Astrocyte of the cerebellum (primary cell): ENCODE measurements at regions not wholly inside any gene's neighbourhood (a gene's known extent, or its start where the extent isn't known, plus 50 kb on each side); places are given as distances from the start of the nearest gene placed in this dataset.

Source experiments
- DNase-seq: peaks from one replicate; pipeline ENCODE4 v3.0.0-alpha.2; 2011; ENCODE audit warnings: low read depth
- H3K4me3 ChIP-seq: 2 replicates; pipeline ENCODE4 v1.5.1; 2011; ENCODE audit warnings: mild to moderate bottlenecking, low read depth, low read length, moderate library complexity
- CTCF ChIP-seq: IDR thresholded peaks from 2 replicates; pipeline ENCODE4 v1.5.1; 2012; ENCODE audit warnings: low read length, low read depth, moderate library complexity, mild to moderate bottlenecking; ENCODE audit errors: missing control alignments
- in situ Hi-C: cut with HindIII; loops from 2 replicates; pipeline ENCODE4 v1.10.0; 2017; ENCODE audit warnings: low sequenced_read_pairs

GRCh38 chr3:194775731-194776130 is 90.0 kb downstream of the FAM43A start:
- in situ Hi-C loops = no loop called here
- no peak for TF ChIP-seq CTCF
- DNase-seq = no peak

GRCh38 chr3:194777729-194778128 is 92.0 kb downstream of the FAM43A start:
- in situ Hi-C loops = no loop called here
- TF ChIP-seq CTCF = no peak
- no peak for DNase-seq
- no peak overlapping the region for H3K4me3 ChIP-seq

More at GRCh38 chr3:194775731-194776130, 90.0 kb downstream of the FAM43A start:
- no peak overlapping the region for H3K4me3 ChIP-seq

GRCh38 chr3:194779729-194780224 is 94.1 kb downstream of the FAM43A start:
- H3K4me3 ChIP-seq = no peak overlapping the region
- in situ Hi-C loops = no loop called here
- DNase-seq = peak; percentile 11
- TF ChIP-seq CTCF = no peak

- no peak overlapping the region for H3K4me3 ChIP-seq
- no peak for DNase-seq
- in situ Hi-C loops = no loop called here
- TF ChIP-seq CTCF = no peak
Measured at GRCh38 chr3:194780706-194781105, 95.0 kb downstream of the FAM43A start.

GRCh38 chr3:194781617-194782016 is 95.9 kb downstream of the FAM43A start:
- in situ Hi-C loops = no loop called here
- TF ChIP-seq CTCF = no peak
- no peak for DNase-seq
- H3K4me3 ChIP-seq = no peak overlapping the region

GRCh38 chr3:194782698-194783404 is 97.2 kb downstream of the FAM43A start:
- in situ Hi-C loops = no loop called here
- no peak for TF ChIP-seq CTCF
- DNase-seq = no peak
- no peak overlapping the region for H3K4me3 ChIP-seq

- no peak for DNase-seq
- no peak overlapping the region for H3K4me3 ChIP-seq
- TF ChIP-seq CTCF = no peak
- in situ Hi-C loops = no loop called here
Measured at GRCh38 chr3:194784361-194784760, 98.7 kb downstream of the FAM43A start.
